OCI-M2 (cell line): ENCODE measurements at regions not wholly inside any gene's neighbourhood (a gene's known extent, or its start where the extent isn't known, plus 50 kb on each side); places are given as distances from the start of the nearest gene placed in this dataset.

Experiments
- DNase-seq: peaks from one replicate; lab custom pipeline; 2025; ENCODE audit not compliant: unreplicated experiment; lab: John Stamatoyannopoulos, UW

GRCh38 chr2:145729481-145729880, 1209.6 kb upstream of the ZEB2 start:
- no peak for DNase-seq

- DNase-seq: no peak
These were observed 1208.6 kb upstream of the ZEB2 start for GRCh38 chr2:145728511-145728910.

DNA sequence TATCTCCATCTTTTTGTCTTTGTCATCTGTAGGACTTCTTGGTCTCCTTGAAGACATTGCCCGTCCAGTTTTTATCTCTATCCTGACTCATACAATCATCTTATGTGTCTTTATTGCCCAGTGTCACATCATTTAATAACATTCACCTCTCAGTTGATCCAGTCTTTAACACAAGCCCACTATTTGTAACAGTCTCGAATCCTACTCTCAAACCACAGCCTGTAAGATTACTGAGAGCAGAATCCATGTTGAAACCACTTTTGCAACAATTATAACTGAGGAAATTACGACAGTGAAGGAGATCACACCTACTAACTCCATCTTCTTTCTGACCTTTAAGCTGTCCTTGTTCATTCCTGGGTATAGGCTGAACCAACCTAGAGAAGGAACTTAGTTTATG, 1206.0 kb upstream of the ZEB2 start:
- DNase-seq: no peak

DNA sequence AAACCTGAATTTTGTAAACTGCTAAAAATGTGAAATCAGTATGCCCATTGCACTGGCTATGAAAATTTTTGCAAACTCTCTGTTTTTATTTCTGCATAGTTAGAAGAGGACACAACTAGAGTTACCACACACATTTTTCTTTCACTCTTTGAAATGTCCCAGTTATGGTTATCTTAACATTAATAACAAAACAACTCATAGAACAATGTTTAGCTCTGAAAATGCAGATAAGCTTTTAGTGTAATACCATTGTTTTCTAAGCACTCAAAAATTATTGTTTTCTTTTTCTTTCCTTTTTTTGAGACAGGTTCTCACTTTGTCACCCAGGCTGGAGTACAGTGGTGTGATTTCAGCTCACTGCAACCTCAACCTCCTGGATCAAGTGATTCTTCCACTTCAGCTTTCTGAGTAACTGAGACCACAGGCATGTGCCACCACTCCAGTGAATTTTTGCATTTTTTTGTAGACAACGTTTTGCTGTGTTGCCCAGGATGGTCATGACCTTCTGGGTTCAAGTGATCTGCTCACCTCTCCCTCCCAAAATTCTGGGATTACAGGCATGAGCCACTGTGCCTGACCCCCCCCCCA, 1204.5 kb upstream of the ZEB2 start:
- DNase-seq: no peak

- no peak for DNase-seq
These were observed 1204.0 kb upstream of the ZEB2 start for GRCh38 chr2:145723872-145724271.

- no peak for DNase-seq
These were observed 1201.8 kb upstream of the ZEB2 start for GRCh38 chr2:145721681-145722080.

DNA sequence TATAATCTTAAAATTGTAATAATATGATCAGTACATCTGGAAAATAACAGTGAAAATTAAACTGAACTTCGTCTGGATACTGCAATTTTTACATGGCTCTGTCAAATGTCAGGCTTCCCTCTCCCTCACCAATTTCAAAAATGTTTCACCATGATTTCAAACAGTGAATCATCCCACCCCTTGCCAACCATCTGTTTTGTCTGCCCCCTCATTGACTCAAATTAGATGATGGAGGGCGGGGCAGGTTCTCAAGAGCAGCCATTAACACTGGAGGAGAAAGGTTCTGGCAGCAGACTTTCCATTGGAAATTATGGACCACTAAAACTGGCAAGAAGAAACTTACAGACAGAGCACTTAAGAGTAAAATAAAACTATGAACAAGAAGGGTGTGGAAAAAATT, 1195.7 kb upstream of the ZEB2 start:
- DNase-seq: no peak

GRCh38 chr2:145710303-145710702, 1190.4 kb upstream of the ZEB2 start:
- no peak for DNase-seq

DNA sequence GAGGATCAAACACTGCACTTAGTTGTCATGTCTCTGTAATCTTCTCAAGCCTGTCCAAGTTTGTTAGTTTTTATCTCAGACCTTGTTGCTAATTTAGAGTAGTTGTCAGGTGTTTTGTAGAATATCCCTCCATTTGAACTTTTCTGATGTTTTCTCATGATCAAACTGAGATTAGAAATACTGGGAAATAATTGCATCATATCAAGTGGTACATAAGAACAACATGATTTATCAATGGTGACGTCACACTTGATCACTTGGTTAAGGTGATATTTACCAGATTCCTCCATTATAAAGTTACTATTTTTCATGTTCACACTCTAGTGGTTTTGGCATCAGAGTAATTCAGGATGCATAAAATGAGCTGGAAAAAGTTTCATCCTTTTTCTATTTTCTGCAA, 1182.4 kb upstream of the ZEB2 start:
- no peak for DNase-seq

DNA sequence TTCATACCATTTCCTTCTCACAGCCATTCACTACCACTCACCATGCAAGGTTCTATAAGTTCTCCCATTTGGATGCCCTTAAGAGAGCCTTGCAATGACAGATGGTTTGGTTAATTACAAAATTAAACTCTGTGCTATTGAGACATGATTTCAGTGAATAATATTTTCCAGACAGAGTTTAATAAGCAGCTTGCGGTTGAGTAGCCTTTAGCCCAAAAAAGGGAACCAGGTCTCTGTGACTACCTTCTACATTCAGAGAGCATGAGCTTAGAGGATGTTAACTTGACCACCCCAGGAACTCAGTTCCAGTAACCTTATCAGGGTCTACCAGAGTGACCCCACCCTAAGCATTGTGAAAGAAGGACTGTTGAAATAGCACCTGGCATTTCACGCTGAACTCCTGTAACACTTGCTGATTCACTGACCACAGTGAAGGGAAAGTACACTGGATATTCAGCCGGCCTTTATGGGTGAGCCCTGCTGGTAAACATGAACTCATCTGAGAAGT, 1173.1 kb upstream of the ZEB2 start:
- DNase-seq: peak; percentile 53

- DNase-seq: no peak
These were observed 1171.7 kb upstream of the ZEB2 start for GRCh38 chr2:145691659-145692058.

DNA sequence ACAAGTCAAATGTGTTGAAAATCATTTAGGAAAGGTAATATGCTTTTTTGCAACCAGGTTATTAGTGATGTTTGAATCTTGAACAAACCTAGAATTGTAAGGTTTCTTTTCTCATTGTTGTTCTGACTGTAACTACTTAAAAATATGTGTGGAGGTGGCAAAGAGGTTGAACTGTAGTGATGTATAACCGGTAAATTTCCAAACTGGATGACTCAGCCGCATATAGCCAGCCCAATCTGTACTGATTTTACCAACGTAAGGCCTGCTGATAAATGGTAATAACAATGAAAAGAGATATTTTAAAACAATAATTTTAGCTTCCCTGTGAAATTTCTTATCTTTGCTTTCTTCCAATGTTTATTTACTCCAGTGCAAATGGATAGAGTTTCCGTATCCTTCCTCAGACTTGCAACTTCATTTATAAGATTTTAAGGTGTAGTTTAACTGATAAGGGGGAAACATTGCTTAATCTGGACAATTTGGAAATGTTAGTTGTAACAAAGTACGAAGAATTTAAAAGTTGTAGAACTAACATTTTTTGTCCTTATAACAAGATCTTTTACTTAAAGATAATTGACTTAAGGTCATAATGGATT, 1170.4 kb upstream of the ZEB2 start:
- no peak for DNase-seq

GRCh38 chr2:145689277-145689676, 1169.4 kb upstream of the ZEB2 start:
- no peak for DNase-seq

- no peak for DNase-seq
These were observed 1168.2 kb upstream of the ZEB2 start for GRCh38 chr2:145688156-145688555.

DNA sequence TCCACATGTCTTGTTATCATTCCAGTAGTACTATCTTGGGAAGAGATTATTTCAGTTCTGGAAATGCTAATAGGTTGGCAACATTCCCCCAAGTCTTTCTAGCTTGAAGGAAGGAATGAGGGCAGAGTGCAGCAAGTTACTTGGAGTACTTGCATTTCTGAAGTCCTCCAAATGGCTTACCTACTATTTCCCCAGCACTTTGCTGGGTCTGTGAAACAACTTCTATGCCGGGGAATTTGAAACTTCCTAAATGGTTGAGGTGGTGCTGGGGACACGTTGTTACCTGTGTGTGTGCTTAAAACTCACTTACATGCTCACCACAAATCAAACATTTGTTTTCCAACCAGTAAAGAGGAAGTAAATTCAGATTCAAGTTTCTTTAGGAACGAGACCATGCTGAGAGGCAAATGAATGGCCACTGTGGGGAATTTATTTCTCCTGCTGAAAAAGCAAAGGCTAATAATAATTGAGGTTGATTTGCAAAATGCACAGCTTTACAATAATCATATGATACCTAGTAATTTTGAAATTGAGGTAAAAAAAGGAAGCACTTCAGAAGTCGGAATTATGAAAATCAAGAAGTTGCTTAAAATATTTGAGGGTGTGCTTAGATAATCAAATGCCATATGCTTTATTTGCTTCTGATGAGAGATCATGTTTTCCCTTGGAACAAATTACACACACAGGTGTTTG, 1167.7 kb upstream of the ZEB2 start:
- no peak for DNase-seq

GRCh38 chr2:145685383-145686050, 1165.6 kb upstream of the ZEB2 start:
- no peak for DNase-seq

GRCh38 chr2:145682546-145683157, 1162.7 kb upstream of the ZEB2 start:
- no peak for DNase-seq

DNA sequence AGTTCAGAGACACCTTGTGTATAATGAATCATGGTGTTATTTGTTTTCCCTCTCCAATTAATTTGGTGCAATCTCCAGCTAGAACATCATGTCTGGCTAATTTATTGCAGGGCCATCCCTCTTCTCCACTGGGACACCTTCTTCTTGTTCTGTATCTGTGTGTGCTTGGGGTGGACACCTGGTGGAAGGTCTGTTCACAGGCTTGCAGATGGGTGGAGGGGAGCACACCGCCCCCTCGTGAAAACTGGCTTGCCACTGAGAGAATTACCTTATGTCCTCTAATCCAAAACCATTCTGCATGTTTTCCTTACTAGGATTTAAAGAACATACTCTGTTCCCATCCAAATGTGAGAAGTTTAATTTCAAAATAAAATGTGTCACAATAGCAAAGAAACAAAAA, 1160.4 kb upstream of the ZEB2 start:
- DNase-seq: no peak

- DNase-seq: no peak
These were observed 1157.5 kb upstream of the ZEB2 start for GRCh38 chr2:145677371-145677770.

GRCh38 chr2:145674705-145675104, 1154.8 kb upstream of the ZEB2 start:
- no peak for DNase-seq

DNA sequence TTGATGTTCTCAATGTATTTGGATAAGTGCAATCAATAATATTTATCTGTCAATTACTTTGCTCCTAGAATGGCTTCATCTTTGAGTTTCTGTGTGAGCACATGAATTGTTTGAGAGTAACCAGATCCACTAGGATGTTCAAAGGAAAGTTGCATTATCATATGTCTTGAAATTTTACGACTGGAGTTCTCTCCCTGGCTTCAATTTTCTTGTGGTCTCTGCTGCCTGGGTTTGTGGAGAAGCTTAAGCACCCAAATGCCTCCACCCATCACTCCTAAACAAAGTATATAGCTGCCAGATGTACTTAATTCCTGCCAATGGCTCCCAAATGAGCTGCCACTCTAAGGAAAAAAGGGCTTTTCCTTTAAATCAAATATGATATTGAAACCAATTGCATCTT, 1149.4 kb upstream of the ZEB2 start:
- DNase-seq: no peak

DNA sequence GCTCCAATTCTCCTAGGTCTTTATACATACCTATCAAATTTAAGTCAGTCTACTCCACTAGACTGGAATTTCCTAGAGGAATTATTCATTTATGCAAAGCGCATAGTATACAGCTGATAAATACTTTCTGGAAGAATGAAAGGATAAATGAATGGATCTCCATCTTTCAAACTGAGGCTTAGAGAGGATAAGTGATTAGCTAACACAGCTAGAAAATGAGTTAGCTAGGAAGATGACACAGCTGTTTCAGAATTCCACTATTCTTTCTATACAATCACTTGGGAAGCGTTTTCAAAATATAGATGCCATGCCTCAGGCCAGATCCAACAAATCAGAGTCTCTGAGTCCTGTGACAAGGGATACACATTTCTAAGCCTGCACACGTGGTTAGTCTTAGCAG, 1146.6 kb upstream of the ZEB2 start:
- no peak for DNase-seq
